ENCODE measurements at regions not wholly inside any gene's neighbourhood (a gene's known extent, or its start where the extent isn't known, plus 50 kb on each side); places are given as distances from the start of the nearest gene placed in this dataset.

DNA sequence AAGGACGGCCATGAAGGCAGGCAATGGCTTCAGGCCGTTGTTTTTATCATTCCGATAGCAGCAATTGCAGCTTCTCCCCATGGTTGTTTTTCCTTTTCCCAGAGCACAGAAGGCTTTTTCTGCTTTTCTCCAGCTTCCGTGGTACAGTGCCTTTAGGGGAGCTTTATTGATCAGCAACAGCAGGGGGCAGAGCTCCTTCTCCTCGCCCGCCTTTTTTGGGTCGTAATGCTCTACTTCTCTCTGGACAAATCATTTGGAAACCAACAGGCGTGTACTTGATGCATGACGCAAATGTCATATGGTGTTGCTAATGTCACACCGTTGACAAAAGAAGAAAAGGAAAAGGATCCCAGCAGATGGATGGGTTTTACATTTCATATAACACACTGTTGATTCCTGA lies 79.7 kb upstream of the SNRK start:
- H3K4me2 ChIP-seq (ENCODE audit: low read depth, low read length), result no peak overlapping the region
- H3K27me3 ChIP-seq (ENCODE audit: control insufficient read depth, insufficient read depth, low read length), result no peaks in the 10 kb centered on the region
- no peak overlapping the region for H3K18ac ChIP-seq (ENCODE audit: low read depth, low read length)
- H2AK5ac ChIP-seq (ENCODE audit: low read depth, low read length), result no peak overlapping the region
- no peak overlapping the region for H2AK9ac ChIP-seq (replicated peaks; ENCODE audit: low read depth, low read length, poor library complexity)
- no peak overlapping the region for H3K27ac ChIP-seq (ENCODE audit: insufficient read depth, low read length)
- H2BK120ac ChIP-seq (ENCODE audit: low read depth, low read length), result no peak overlapping the region
- H4K91ac ChIP-seq (ENCODE audit: insufficient read depth, low read depth, low read length), result no peak overlapping the region
- ChIA-PET CTCF (no interaction called here), POLR2A (ENCODE audit: unreplicated experiment) (no interaction called here)
- no peak overlapping the region for H3K14ac ChIP-seq (replicated peaks; ENCODE audit: low read depth, low read length)
- no peak for TF ChIP-seq CHD1 (IDR thresholded peaks at IDR 0.05; ENCODE audit: low read depth, low read length)
- TF ChIP-seq, protein P1, sequence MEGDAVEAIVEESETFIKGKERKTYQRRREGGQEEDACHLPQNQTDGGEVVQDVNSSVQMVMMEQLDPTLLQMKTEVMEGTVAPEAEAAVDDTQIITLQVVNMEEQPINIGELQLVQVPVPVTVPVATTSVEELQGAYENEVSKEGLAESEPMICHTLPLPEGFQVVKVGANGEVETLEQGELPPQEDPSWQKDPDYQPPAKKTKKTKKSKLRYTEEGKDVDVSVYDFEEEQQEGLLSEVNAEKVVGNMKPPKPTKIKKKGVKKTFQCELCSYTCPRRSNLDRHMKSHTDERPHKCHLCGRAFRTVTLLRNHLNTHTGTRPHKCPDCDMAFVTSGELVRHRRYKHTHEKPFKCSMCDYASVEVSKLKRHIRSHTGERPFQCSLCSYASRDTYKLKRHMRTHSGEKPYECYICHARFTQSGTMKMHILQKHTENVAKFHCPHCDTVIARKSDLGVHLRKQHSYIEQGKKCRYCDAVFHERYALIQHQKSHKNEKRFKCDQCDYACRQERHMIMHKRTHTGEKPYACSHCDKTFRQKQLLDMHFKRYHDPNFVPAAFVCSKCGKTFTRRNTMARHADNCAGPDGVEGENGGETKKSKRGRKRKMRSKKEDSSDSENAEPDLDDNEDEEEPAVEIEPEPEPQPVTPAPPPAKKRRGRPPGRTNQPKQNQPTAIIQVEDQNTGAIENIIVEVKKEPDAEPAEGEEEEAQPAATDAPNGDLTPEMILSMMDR (conservative IDR thresholded peaks at IDR 0.05; ENCODE audit: low read depth, low read length), result no peak
- no peak for TF ChIP-seq RAD21 (IDR thresholded peaks at IDR 0.05; ENCODE audit: low read length)
- no peak for TF ChIP-seq MAFK (IDR thresholded peaks at IDR 0.05; ENCODE audit: low read depth, low read length)
- no peak for TF ChIP-seq ELK1 (IDR thresholded peaks at IDR 0.05; ENCODE audit: borderline replicate concordance, low read depth, low read length)
- TF ChIP-seq MXI1 (IDR thresholded peaks at IDR 0.05; ENCODE audit: borderline replicate concordance, low read depth, low read length), result no peak
- TF ChIP-seq NFE2L2 (IDR thresholded peaks at IDR 0.05; ENCODE audit: low read depth, low read length), result no peak
- TF ChIP-seq BHLHE40 (IDR thresholded peaks at IDR 0.05; ENCODE audit: low read depth, low read length), result no peak
- no peak for TF ChIP-seq USF2 (IDR thresholded peaks at IDR 0.05; ENCODE audit: low read depth, low read length)
- no peak for TF ChIP-seq MAZ (IDR thresholded peaks at IDR 0.05; ENCODE audit: borderline replicate concordance, low read depth, low read length)
- TF ChIP-seq RCOR1 (IDR thresholded peaks at IDR 0.05; ENCODE audit: insufficient replicate concordance, low read length), result no peak
- TF ChIP-seq CEBPB (IDR thresholded peaks at IDR 0.05; ENCODE audit: low read depth, low read length), result no peak
- no peak for TF ChIP-seq RFX5 (IDR thresholded peaks at IDR 0.05; ENCODE audit: low read depth, low read length)
- no peak for TF ChIP-seq POLR2A (IDR thresholded peaks at IDR 0.05; ENCODE audit: low read depth, low read length)
- no peak for TF ChIP-seq FOS (IDR thresholded peaks at IDR 0.05; ENCODE audit: low read depth, low read length)
- TF ChIP-seq SMC3 (IDR thresholded peaks at IDR 0.05; ENCODE audit: low read depth, low read length), result no peak
- no peak overlapping the region for H2AFZ ChIP-seq (replicated peaks; ENCODE audit: low read length, poor library complexity)
- H4K20me1 ChIP-seq (ENCODE audit: insufficient read depth, low read length), result no peaks in the 10 kb centered on the region
- DNase-seq (no peak), ATAC-seq (ENCODE audit: low read depth) (no peak)
- no peak overlapping the region; the same call in 1 of the 2 replicates for H3K56ac ChIP-seq (ENCODE audit: extremely low read depth, insufficient read depth, low read length)
- no peak overlapping the region for H2BK5ac ChIP-seq (ENCODE audit: low read depth, low read length, poor library complexity, severe bottlenecking)
- intact Hi-C loops (cut with micrococcal nuclease) (no loop called here), dilution Hi-C loops (cut with HindIII; ENCODE audit: low sequenced_read_pairs, unreplicated experiment) (no loop called here), in situ Hi-C loops (cut with MboI; ENCODE audit: low sequenced_read_pairs) (no loop called here)
- BruUV-seq (replicated peaks), result no TSS peak
- no peak overlapping the region for H2BK20ac ChIP-seq (ENCODE audit: low read depth, low read length)
- H3K9me1 ChIP-seq (ENCODE audit: insufficient read depth, low read length), result no peaks in the 10 kb centered on the region
- H3K23ac ChIP-seq (ENCODE audit: low read depth, low read length), result no peak overlapping the region
- H3K79me1 ChIP-seq (ENCODE audit: low read depth in 1 of 2, low read length in 2 of 2), result no peaks in the 10 kb centered on the region
- H3K4ac ChIP-seq (ENCODE audit: low read depth, low read length), result no peak overlapping the region
- no peak overlapping the region for H3K9ac ChIP-seq (ENCODE audit: low read depth, low read length)
- peaks cover 2% of the 10 kb centered on the region; the same call in 1 of the 2 replicates for H3K4me1 ChIP-seq (ENCODE audit: control insufficient read depth, insufficient read depth, low read length)
- no peak overlapping the region for H4K5ac ChIP-seq (ENCODE audit: low read depth, low read length)
- no peaks in the 10 kb centered on the region for H3K36me3 ChIP-seq (ENCODE audit: control insufficient read depth, insufficient read depth, low read length)
- H3K4me3 ChIP-seq (ENCODE audit: insufficient read depth, low read depth, low read length), result no peak overlapping the region
- no peak overlapping the region for H2BK15ac ChIP-seq (ENCODE audit: low read depth, low read length)
- WGBS, 2 experiments (ENCODE audit: extremely low coverage in 2 of 2, insufficient read length in 1 of 2), result 85% methylated on average over 3 of the region's 10 CpGs; no CpG with 5 or more reads in 1 of the 2 experiments
- H3K9me3 ChIP-seq (ENCODE audit: control insufficient read depth, insufficient read depth, low read length), result no peaks in the 10 kb centered on the region
- no peak overlapping the region for H4K8ac ChIP-seq (ENCODE audit: low read depth in 2 of 2, low read length in 2 of 2)

All from IMR-90 (cell line).